Endothelial cell of umbilical vein (primary cell): ENCODE measurements at regions not wholly inside any gene's neighbourhood (a gene's known extent, or its start where the extent isn't known, plus 50 kb on each side); places are given as distances from the start of the nearest gene placed in this dataset.

Experiments
- BruUV-seq: library from RNA; stranded (reverse); fragments of 400-500 nt; replicated peaks from 2 replicates; lab custom pipeline; 2021; lab: Mats Ljungman, UMichigan
- CTCF ChIA-PET: fragments of 300-600, 350-600 bp; sonication (Branson Sonifier 250); formaldehyde crosslinking; loops from one replicate; lab custom pipeline; 2021; ENCODE audit warnings: antibody characterized with exemption, inconsistent platforms; lab: Charles Lee
- POLR2A ChIA-PET: fragments of 300-600, 350-600 bp; sonication (Branson Sonifier 250); formaldehyde crosslinking; loops from one replicate; lab custom pipeline; 2021; ENCODE audit warnings: antibody characterized with exemption, inconsistent platforms; lab: Charles Lee
- DNase-seq: peaks from one replicate; pipeline ENCODE4 v3.0.0-alpha.2; 2011; ENCODE audit warnings: low read depth, low spot score
- FAIRE-seq: peaks from 2 replicates; lab custom pipeline; 2011; peaks lifted over from hg19 to GRCh38; lab: Jason Lieb, UNC
- H2AFZ ChIP-seq: 2 replicates; pipeline ENCODE4 v1.6.0; 2012; ENCODE audit warnings: low read depth, low read length, control low read depth, inconsistent platforms
- H3K27ac ChIP-seq: 2 replicates; pipeline ENCODE4 v1.5.1; 2011; ENCODE audit warnings: low read depth, mild to moderate bottlenecking, control low read depth, low read length, moderate library complexity; ENCODE audit not compliant: insufficient read depth
- H3K27me3 ChIP-seq, 2 experiments: 2 replicates each; pipeline versions ENCODE4 v1.6.0 to v1.6.1; 2011; ENCODE audit warnings: low read length in 2 of 2, mixed read lengths in 1 of 2; ENCODE audit not compliant: control insufficient read depth in 2 of 2, insufficient read depth in 2 of 2
- H3K36me3 ChIP-seq, 2 experiments: 2 replicates in 1 of 2; 3 replicates in 1 of 2; pipeline ENCODE4 v1.5.1; 2011; ENCODE audit warnings: low read length in 2 of 2, mild to moderate bottlenecking in 1 of 2, moderate library complexity in 1 of 2; ENCODE audit not compliant: control insufficient read depth in 2 of 2, insufficient read depth in 2 of 2; ENCODE audit errors: extremely low read depth in 1 of 2
- H3K4me1 ChIP-seq: 3 replicates; pipeline ENCODE4 v1.5.1; 2011; ENCODE audit warnings: mild to moderate bottlenecking, low read length; ENCODE audit not compliant: control insufficient read depth, insufficient read depth; ENCODE audit errors: extremely low read depth
- H3K4me2 ChIP-seq: 2 replicates; pipeline ENCODE4 v1.6.1; 2011; ENCODE audit warnings: low read length, control low read depth, mixed read lengths; ENCODE audit not compliant: insufficient read depth
- H3K4me3 ChIP-seq, 3 experiments: fragments of 200-600 bp in 1 of 3; sonication (generic), shearing (Covaris generic) in 1 of 3; replicated peaks in 1 of 3; 2 replicates each; pipeline ENCODE4 v1.5.1; 2011 to 2016; ENCODE audit warnings: control low read depth in 3 of 3, low read length in 3 of 3, mild to moderate bottlenecking in 2 of 3, inconsistent platforms in 1 of 3, low read depth in 1 of 3, moderate library complexity in 1 of 3; ENCODE audit not compliant: insufficient read depth in 1 of 3
- H3K79me2 ChIP-seq: 2 replicates; pipeline ENCODE4 v1.6.0; 2012; ENCODE audit warnings: low read length, inconsistent platforms; ENCODE audit not compliant: control insufficient read depth, insufficient read depth
- H3K9ac ChIP-seq: replicated peaks from 2 replicates; pipeline ENCODE3; 2011; ENCODE audit warnings: low read length, control low read depth; ENCODE audit not compliant: insufficient read depth; ENCODE audit errors: extremely low read depth
- H3K9me1 ChIP-seq: replicated peaks from 3 replicates; pipeline ENCODE4 v1.6.0; 2011; ENCODE audit warnings: mild to moderate bottlenecking, low read length; ENCODE audit not compliant: control insufficient read depth, insufficient read depth; ENCODE audit errors: extremely low read depth
- H3K9me3 ChIP-seq: replicated peaks from 2 replicates; pipeline ENCODE4 v1.5.1; 2012; ENCODE audit warnings: low read length, inconsistent platforms; ENCODE audit not compliant: control insufficient read depth, insufficient read depth
- H4K20me1 ChIP-seq: replicated peaks from 2 replicates; pipeline ENCODE3; 2011; ENCODE audit warnings: mild to moderate bottlenecking, low read length; ENCODE audit not compliant: control insufficient read depth, insufficient read depth; ENCODE audit errors: extremely low read depth
- FOS ChIP-seq: IDR thresholded peaks from 2 replicates; pipeline ENCODE4 v1.6.1; 2011; ENCODE audit warnings: mild to moderate bottlenecking, low read length, moderate library complexity, borderline replicate concordance; ENCODE audit not compliant: insufficient read depth
- GATA2 ChIP-seq: IDR thresholded peaks from 2 replicates; pipeline ENCODE4 v1.7.0; 2011; ENCODE audit warnings: low read depth, mild to moderate bottlenecking, moderate library complexity, mixed read lengths, low read length; ENCODE audit not compliant: insufficient read length, insufficient read depth
- MYC ChIP-seq: IDR thresholded peaks from one replicate; pipeline ENCODE4 v1.6.1; 2011; ENCODE audit warnings: mild to moderate bottlenecking, low read depth, low read length
- POLR2AphosphoS5 ChIP-seq: IDR thresholded peaks from 2 replicates; pipeline ENCODE4 v1.6.1; 2012; ENCODE audit warnings: low read depth, mild to moderate bottlenecking, control low read depth, low read length, moderate library complexity; ENCODE audit not compliant: insufficient read depth
- dilution Hi-C: fragments of 300-500 bp; cut with MboI; formaldehyde crosslinking; loops from one replicate; pipeline ENCODE4 v1.15.0; 2019; ENCODE audit warnings: low sequenced_read_pairs; ENCODE audit not compliant: extremely low pct_ligation_motif_present
- intact Hi-C: fragments of 100-400 bp; cut with micrococcal nuclease; formaldehyde crosslinking; loops from one replicate; pipeline ENCODE4 v1.10.0; 2022

- H3K9me3 ChIP-seq: no peaks in the 10 kb centered on the region
- intact Hi-C loops (no loop called here), dilution Hi-C loops (no loop called here)
- H3K27ac ChIP-seq: peak overlapping the region; percentile 59
- peak overlapping the region; percentile 52 for H3K4me2 ChIP-seq
- H4K20me1 ChIP-seq: no peaks in the 10 kb centered on the region
- ChIA-PET POLR2A (no interaction called here), CTCF (interaction anchor here (0.6 to 1.6 kb wide), 10 partner anchors 9 to 223 kb away, joined by 3 to 10 read pairs (median 4); no protein-coding TSS in a partner anchor)
- H3K4me1 ChIP-seq: peaks cover 22% of the 10 kb centered on the region
- H3K27me3 ChIP-seq: no peaks in the 10 kb centered on the region
- peak overlapping the region; percentile 74 for H2AFZ ChIP-seq
- H3K9me1 ChIP-seq: no peaks in the 10 kb centered on the region
- no peak overlapping the region for H3K9ac ChIP-seq
- H3K36me3 ChIP-seq: no peaks in the 10 kb centered on the region
- no TSS peak for BruUV-seq
- TF ChIP-seq POLR2AphosphoS5 (no peak), FOS (peak; percentile 56)
- FAIRE-seq (peak; percentile 82), DNase-seq (peak; percentile 95)
- peak overlapping the region in 1 of 3 experiments; percentile 15 for H3K4me3 ChIP-seq
- no peaks in the 10 kb centered on the region for H3K79me2 ChIP-seq
Observed at GRCh38 chr3:107208100-107208499, 169.1 kb upstream of the CCDC54 start.

GRCh38 chr3:107208796-107209195 lies 168.4 kb upstream of the CCDC54 start:
- no peak overlapping the region for H3K4me3 ChIP-seq
- no peaks in the 10 kb centered on the region for H4K20me1 ChIP-seq
- ChIA-PET POLR2A (no interaction called here), CTCF (interaction anchor here (1.0 to 1.6 kb wide), 7 partner anchors 9 to 223 kb away, joined by 3 to 10 read pairs (median 5); no protein-coding TSS in a partner anchor)
- H3K9ac ChIP-seq: no peak overlapping the region
- H3K4me2 ChIP-seq: peak overlapping the region; percentile 52
- intact Hi-C loops (no loop called here), dilution Hi-C loops (no loop called here)
- H3K4me1 ChIP-seq: peaks cover 22% of the 10 kb centered on the region
- BruUV-seq: no TSS peak
- no peak for TF ChIP-seq MYC
- no peak for TF ChIP-seq FOS
- TF ChIP-seq GATA2: no peak
- no peaks in the 10 kb centered on the region for H3K9me1 ChIP-seq
- DNase-seq: peak; percentile 51
- H3K79me2 ChIP-seq: no peaks in the 10 kb centered on the region
- H2AFZ ChIP-seq: peak overlapping the region; percentile 44
- H3K27me3 ChIP-seq: no peaks in the 10 kb centered on the region
- FAIRE-seq: no peak
- no peaks in the 10 kb centered on the region for H3K36me3 ChIP-seq
- no peaks in the 10 kb centered on the region for H3K9me3 ChIP-seq
- peak overlapping the region; percentile 59 for H3K27ac ChIP-seq
